ENCODE measurements at regions not wholly inside any gene's neighbourhood (a gene's known extent, or its start where the extent isn't known, plus 50 kb on each side); places are given as distances from the start of the nearest gene placed in this dataset.

DNA sequence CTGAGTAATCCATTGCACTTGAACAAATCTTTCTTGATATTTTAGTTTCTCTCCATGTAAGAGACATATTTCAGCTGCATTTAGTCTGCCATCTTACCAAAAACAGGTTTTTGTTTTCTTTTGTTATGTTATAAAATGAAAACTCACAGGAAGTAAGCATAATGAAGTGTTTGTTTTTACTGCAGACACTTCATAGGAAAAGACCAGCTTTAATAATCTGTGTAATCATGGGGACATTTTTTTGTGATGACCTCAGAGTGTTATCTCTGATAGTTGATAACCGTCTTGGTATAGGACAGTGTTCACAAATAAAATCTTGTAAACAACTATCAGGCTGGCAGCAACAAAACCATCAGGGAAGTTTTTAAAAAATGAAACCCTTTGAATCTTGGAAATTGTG, 266.2 kb upstream of the OR4E1 start:
- TF ChIP-seq, protein P1, sequence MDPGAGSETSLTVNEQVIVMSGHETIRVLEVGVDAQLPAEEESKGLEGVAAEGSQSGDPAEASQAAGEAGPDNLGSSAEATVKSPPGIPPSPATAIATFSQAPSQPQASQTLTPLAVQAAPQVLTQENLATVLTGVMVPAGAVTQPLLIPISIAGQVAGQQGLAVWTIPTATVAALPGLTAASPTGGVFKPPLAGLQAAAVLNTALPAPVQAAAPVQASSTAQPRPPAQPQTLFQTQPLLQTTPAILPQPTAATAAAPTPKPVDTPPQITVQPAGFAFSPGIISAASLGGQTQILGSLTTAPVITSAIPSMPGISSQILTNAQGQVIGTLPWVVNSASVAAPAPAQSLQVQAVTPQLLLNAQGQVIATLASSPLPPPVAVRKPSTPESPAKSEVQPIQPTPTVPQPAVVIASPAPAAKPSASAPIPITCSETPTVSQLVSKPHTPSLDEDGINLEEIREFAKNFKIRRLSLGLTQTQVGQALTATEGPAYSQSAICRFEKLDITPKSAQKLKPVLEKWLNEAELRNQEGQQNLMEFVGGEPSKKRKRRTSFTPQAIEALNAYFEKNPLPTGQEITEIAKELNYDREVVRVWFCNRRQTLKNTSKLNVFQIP (CRISPR knock-in tag; IDR thresholded peaks at IDR 0.05; ENCODE audit: borderline replicate concordance, low read depth): no peak
- TF ChIP-seq ZFP3 (CRISPR knock-in tag; IDR thresholded peaks at IDR 0.05) (no peak), ESRRG (CRISPR knock-in tag; IDR thresholded peaks at IDR 0.05) (no peak), ISL1 (CRISPR knock-in tag; IDR thresholded peaks at IDR 0.05) (no peak), ZNF565 (CRISPR knock-in tag; conservative IDR thresholded peaks at IDR 0.05; ENCODE audit: low read depth) (no peak), PPARA (CRISPR knock-in tag; IDR thresholded peaks at IDR 0.05; ENCODE audit: borderline replicate concordance) (no peak), ZC3H10 (CRISPR knock-in tag; IDR thresholded peaks at IDR 0.05) (no peak), CSDC2 (CRISPR knock-in tag; IDR thresholded peaks at IDR 0.05) (no peak), SNAI2 (CRISPR knock-in tag; IDR thresholded peaks at IDR 0.05) (no peak), GLIS3 (CRISPR knock-in tag; IDR thresholded peaks at IDR 0.05) (no peak), RARB (CRISPR knock-in tag; IDR thresholded peaks at IDR 0.05) (no peak), BACH2 (CRISPR knock-in tag; IDR thresholded peaks at IDR 0.05; ENCODE audit: borderline replicate concordance) (no peak), ZNF8 (CRISPR knock-in tag; IDR thresholded peaks at IDR 0.05) (no peak), ARNTL (CRISPR knock-in tag; IDR thresholded peaks at IDR 0.05; ENCODE audit: borderline replicate concordance, low read depth) (no peak), OSR1 (CRISPR knock-in tag; IDR thresholded peaks at IDR 0.05) (no peak), ZNF70 (CRISPR knock-in tag; IDR thresholded peaks at IDR 0.05) (no peak)
- TF ChIP-seq, protein P2, sequence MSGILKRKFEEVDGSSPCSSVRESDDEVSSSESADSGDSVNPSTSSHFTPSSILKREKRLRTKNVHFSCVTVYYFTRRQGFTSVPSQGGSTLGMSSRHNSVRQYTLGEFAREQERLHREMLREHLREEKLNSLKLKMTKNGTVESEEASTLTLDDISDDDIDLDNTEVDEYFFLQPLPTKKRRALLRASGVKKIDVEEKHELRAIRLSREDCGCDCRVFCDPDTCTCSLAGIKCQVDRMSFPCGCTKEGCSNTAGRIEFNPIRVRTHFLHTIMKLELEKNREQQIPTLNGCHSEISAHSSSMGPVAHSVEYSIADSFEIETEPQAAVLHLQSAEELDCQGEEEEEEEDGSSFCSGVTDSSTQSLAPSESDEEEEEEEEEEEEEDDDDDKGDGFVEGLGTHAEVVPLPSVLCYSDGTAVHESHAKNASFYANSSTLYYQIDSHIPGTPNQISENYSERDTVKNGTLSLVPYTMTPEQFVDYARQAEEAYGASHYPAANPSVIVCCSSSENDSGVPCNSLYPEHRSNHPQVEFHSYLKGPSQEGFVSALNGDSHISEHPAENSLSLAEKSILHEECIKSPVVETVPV (CRISPR knock-in tag; IDR thresholded peaks at IDR 0.05): no peak
- TF ChIP-seq, protein P3, sequence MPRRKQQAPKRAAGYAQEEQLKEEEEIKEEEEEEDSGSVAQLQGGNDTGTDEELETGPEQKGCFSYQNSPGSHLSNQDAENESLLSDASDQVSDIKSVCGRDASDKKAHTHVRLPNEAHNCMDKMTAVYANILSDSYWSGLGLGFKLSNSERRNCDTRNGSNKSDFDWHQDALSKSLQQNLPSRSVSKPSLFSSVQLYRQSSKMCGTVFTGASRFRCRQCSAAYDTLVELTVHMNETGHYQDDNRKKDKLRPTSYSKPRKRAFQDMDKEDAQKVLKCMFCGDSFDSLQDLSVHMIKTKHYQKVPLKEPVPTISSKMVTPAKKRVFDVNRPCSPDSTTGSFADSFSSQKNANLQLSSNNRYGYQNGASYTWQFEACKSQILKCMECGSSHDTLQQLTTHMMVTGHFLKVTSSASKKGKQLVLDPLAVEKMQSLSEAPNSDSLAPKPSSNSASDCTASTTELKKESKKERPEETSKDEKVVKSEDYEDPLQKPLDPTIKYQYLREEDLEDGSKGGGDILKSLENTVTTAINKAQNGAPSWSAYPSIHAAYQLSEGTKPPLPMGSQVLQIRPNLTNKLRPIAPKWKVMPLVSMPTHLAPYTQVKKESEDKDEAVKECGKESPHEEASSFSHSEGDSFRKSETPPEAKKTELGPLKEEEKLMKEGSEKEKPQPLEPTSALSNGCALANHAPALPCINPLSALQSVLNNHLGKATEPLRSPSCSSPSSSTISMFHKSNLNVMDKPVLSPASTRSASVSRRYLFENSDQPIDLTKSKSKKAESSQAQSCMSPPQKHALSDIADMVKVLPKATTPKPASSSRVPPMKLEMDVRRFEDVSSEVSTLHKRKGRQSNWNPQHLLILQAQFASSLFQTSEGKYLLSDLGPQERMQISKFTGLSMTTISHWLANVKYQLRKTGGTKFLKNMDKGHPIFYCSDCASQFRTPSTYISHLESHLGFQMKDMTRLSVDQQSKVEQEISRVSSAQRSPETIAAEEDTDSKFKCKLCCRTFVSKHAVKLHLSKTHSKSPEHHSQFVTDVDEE (CRISPR knock-in tag; IDR thresholded peaks at IDR 0.05): no peak
- TF ChIP-seq, protein P4, sequence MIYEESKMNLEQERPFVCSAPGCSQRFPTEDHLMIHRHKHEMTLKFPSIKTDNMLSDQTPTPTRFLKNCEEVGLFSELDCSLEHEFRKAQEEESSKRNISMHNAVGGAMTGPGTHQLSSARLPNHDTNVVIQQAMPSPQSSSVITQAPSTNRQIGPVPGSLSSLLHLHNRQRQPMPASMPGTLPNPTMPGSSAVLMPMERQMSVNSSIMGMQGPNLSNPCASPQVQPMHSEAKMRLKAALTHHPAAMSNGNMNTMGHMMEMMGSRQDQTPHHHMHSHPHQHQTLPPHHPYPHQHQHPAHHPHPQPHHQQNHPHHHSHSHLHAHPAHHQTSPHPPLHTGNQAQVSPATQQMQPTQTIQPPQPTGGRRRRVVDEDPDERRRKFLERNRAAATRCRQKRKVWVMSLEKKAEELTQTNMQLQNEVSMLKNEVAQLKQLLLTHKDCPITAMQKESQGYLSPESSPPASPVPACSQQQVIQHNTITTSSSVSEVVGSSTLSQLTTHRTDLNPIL (CRISPR knock-in tag; IDR thresholded peaks at IDR 0.05; ENCODE audit: low read depth): no peak
- TF ChIP-seq, protein P5, sequence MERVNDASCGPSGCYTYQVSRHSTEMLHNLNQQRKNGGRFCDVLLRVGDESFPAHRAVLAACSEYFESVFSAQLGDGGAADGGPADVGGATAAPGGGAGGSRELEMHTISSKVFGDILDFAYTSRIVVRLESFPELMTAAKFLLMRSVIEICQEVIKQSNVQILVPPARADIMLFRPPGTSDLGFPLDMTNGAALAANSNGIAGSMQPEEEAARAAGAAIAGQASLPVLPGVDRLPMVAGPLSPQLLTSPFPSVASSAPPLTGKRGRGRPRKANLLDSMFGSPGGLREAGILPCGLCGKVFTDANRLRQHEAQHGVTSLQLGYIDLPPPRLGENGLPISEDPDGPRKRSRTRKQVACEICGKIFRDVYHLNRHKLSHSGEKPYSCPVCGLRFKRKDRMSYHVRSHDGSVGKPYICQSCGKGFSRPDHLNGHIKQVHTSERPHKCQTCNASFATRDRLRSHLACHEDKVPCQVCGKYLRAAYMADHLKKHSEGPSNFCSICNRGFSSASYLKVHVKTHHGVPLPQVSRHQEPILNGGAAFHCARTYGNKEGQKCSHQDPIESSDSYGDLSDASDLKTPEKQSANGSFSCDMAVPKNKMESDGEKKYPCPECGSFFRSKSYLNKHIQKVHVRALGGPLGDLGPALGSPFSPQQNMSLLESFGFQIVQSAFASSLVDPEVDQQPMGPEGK (CRISPR knock-in tag; IDR thresholded peaks at IDR 0.05; ENCODE audit: borderline replicate concordance): no peak
- no peak for ATAC-seq

DNA sequence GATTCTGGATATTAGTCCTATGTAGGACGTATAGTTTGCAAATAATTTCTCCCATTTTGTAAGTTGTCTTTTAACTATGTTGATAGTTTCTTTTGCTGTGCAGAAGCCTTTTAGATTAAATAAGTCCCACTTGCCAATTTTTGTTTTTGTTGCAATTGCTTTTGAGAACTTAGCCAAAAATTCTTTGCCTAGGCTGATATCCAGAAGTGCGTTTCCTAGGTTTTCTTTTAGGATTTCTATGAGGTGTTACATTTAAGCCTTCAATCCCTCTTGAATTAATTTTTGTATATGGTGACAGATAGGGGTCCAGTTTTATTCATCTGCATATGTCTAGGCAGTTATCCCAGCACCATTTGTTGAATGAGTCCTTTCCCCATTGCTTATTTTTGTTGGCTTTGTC, 264.4 kb upstream of the OR4E1 start:
- TF ChIP-seq ZNF565 (CRISPR knock-in tag; conservative IDR thresholded peaks at IDR 0.05; ENCODE audit: low read depth) (no peak), CSDC2 (CRISPR knock-in tag; IDR thresholded peaks at IDR 0.05) (no peak), PPARA (CRISPR knock-in tag; IDR thresholded peaks at IDR 0.05; ENCODE audit: borderline replicate concordance) (no peak)
- TF ChIP-seq, protein P2 (CRISPR knock-in tag; IDR thresholded peaks at IDR 0.05): no peak
- TF ChIP-seq, protein P4 (CRISPR knock-in tag; IDR thresholded peaks at IDR 0.05; ENCODE audit: low read depth): no peak
- TF ChIP-seq, protein P1 (CRISPR knock-in tag; IDR thresholded peaks at IDR 0.05; ENCODE audit: borderline replicate concordance, low read depth): no peak
- TF ChIP-seq, protein P5 (CRISPR knock-in tag; IDR thresholded peaks at IDR 0.05; ENCODE audit: borderline replicate concordance): no peak
- ATAC-seq: no peak
